ENCODE measurements at regions not wholly inside any gene's neighbourhood (a gene's known extent, or its start where the extent isn't known, plus 50 kb on each side); places are given as distances from the start of the nearest gene placed in this dataset.

- no peak overlapping the region for H3K4me3 ChIP-seq (ENCODE audit: low read depth, low read length)
- no peaks in the 10 kb centered on the region for H3K36me3 ChIP-seq (ENCODE audit: insufficient read depth)
- no peak overlapping the region for H3K27ac ChIP-seq (ENCODE audit: low read depth)
- no peak for DNase-seq (ENCODE audit: extremely low spot score)
- no peaks in the 10 kb centered on the region for H3K4me1 ChIP-seq (ENCODE audit: insufficient read depth)
Measured at GRCh38 chr3:178900029-178900646, 171.5 kb downstream of the ZMAT3 start.

DNA sequence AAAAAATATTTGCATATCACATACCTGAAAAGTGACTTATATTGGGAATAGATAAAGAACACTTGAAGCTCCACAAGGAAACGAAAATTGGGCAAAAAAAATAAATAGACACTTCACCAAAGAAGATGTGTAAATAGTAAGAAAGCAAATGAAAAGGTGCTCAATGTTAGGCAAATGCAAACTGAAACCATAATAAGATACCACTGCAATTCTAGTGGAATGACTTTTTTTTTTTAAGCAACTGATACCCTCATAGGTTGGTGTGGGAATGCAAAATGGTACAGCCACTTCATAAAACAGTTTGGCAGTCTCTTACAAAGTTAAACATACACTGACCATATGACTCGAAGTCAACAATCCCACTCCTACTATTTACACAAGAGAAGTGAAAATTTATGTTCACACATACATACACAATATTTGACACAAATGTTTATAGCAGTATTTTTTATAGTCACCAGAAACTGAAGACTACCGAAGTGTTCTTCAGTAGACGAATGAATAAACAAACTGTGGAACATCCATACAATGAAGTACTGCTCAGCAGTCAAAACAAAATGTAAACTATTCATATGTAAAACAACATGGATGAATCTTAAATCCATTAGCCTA is 176.3 kb downstream of the ZMAT3 start:
- H3K4me3 ChIP-seq (ENCODE audit: low read depth, low read length) = no peak overlapping the region
- DNase-seq (ENCODE audit: extremely low spot score) = no peak
- no peak overlapping the region for H3K27ac ChIP-seq (ENCODE audit: low read depth)
- WGBS = 54% methylated on average over 4 of the region's 4 CpGs
- no peaks in the 10 kb centered on the region for H3K36me3 ChIP-seq (ENCODE audit: insufficient read depth)
- H3K4me1 ChIP-seq (ENCODE audit: insufficient read depth) = no peaks in the 10 kb centered on the region
